NCI-H748 (cell line): ENCODE measurements at regions not wholly inside any gene's neighbourhood (a gene's known extent, or its start where the extent isn't known, plus 50 kb on each side); places are given as distances from the start of the nearest gene placed in this dataset.

Experiments
- DNase-seq: peaks from one replicate; lab custom pipeline; 2025; ENCODE audit not compliant: unreplicated experiment; lab: John Stamatoyannopoulos, UW

DNA sequence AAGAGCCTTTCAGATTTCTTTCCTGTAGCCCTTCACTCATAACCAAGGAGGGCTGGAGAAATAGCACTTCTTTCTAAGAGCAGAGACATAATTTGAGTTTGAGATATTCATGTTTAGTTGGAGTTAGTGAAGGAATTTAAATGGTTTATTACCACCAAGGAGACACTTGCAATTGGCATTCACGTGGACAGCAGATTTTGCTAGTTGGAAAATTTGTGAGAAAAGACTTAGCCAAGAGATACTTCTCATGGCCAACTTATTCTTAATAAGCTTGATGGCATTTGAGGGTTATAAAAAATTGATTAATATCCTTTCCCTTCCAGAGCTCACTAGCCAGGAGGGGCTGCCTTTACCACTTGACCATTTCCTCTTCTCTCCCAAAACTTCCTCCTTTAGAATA, 518.7 kb downstream of the TNS1 start:
- DNase-seq = no peak

GRCh38 chr2:217482056-217482710, 520.6 kb downstream of the TNS1 start:
- DNase-seq = no peak

GRCh38 chr2:217481577-217481976, 521.2 kb downstream of the TNS1 start:
- no peak for DNase-seq

GRCh38 chr2:217479566-217479965, 523.2 kb downstream of the TNS1 start:
- no peak for DNase-seq

DNA sequence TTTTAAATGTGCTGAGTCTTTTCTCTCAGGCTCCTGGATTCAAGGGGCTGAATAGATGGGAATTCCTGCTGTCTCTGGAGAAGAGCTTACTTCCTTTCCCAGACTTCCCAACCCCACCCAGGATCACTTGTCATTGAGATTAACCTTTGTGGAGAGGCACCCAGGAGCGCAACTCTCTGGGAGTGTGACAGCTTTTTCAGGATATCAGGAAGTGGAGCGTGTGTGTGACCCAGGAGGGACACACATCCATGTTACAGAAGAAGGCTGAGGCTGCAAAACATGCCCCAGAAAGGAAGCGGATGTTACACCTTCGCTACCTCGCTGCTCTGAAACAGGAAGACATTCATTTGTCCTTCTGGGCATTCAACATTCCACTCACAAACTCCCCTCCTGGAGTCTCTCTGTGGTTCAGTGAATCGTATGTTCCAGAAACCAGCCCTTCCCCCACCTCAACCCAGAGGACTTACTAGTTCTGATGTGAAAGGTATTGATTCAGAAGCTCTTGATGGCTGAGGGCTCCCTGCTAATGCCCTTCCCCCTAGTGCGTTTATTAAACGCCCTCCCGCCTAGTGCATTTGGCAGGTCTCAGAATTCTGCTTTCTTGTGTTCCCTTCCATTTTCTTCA, 523.9 kb downstream of the TNS1 start:
- DNase-seq = no peak

GRCh38 chr2:217477583-217477982, 525.2 kb downstream of the TNS1 start:
- DNase-seq = no peak

DNA sequence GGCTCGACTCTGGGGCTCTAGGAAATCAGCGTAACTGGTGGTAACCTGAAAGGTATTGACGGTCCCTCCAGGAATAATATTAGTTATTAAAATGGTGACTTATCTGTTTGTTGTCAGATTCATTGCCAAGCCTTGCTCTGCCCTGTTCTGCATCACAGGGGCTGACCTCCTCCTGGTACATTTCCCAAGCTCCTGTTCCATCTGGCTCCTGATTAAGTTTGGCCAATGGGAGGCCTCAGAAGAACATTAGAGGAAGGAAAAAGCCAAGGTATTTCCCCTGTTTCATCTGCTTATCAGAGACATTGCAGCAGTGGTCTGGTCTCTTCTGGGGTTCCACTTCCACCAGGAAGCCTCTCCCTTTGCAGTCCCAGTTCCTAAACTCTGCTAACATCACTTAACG, 527.0 kb downstream of the TNS1 start:
- no peak for DNase-seq

DNA sequence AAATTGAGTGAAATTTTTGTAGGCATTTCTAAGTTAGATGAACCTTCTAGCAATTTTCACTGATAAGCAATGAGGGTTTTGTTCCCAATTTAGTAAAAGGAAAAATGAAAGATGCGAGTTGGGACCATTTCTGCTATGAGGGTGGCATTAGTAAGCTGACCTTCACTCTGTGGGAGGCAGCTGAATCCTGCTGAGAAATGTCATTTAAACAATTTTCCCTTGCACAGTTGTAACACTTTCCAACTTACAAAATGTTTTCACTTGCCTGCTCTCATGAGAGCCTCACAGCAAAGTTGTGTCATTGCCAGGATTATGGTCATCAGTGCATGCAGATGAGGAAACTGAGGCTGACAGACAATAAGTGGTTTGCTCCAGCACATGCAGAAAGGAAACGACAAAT, 527.7 kb downstream of the TNS1 start:
- DNase-seq = no peak

DNA sequence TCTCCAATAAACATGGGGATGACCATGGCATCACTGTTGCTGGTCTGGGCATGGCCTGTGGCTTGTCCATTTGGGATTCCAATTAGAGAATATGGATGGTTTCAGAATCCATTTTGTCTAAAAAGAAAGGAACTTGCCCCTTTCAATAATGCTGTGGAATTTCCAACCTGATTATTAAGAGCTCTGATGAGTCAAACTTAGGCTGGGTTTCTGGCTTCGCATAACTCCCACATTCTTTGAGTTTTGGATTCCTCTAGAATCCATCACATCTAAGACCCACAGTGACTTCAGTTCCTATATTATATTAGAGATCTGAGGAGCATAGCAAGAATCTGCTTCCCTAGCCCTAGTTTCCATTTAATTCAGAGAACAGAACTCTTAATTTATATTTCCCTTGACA, 531.5 kb downstream of the TNS1 start:
- no peak for DNase-seq

DNA sequence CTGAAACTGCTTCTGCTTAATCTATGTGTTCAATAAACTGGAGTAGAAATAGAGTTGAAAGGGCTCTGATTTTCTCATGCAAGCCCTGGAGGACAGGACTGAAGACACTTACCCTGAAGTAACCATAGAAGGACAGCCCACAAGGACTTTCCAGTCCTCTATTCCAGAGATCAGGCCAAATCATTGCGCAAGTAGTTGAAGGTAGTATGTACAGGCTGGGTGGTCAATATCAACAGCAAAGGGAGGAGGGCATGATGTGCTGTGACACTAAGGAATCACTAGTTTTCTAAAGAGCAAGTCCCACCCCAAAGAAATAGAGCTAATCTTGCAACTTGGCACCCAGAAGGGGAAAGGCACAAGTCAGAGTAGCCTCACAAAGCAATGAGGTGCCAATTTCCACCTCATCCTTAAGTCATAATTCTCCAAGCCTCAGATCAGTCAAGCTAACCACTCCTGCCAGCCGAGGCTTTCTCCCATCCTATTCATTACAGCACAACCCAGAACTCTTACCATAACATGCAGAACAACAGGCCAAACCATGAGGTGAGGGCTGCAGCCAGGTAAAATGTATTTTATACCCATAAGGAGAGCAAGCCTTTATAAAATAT, 533.5 kb downstream of the TNS1 start:
- DNase-seq = no peak

GRCh38 chr2:217468042-217468830, 534.6 kb downstream of the TNS1 start:
- DNase-seq = no peak

DNA sequence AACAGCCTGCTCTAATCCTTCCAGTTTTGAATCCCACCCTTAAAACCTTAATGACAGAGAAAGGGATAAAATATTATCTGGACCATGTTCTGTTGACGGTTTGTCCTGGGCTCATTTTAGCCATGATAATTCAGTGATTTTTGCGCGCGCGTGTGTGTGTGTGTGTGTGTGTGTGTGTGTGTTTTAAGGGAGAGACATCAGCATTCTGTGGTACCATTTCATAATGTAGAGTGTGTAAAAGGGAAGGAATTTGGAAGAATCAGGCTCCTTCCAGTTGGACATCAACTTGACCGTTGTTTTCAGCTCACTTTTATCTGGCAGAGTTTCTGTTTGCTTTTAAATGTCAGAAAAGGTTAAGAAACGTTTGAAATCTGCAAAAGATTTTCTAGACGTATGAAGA, 535.5 kb downstream of the TNS1 start:
- no peak for DNase-seq

DNA sequence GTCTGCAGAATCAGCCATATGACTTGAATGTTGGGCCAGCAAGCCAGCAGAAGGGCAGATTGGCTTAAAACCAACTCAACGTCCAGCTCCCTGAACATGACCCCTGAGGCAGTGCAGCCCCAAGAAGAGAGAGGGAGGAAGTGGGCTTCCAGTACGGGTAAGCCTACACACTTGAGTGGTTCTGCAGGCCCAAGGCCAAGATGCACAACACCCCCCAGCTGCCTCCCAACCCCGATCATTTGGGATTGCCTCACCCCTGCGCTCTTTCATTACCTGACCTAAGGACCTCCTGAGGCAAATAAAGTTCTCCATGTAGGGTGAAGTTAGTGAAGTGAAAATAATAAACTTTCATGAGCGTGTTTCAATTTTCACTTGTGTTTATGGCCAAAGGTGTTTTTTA, 536.0 kb downstream of the TNS1 start:
- DNase-seq = no peak

- no peak for DNase-seq
These were observed 536.7 kb downstream of the TNS1 start for GRCh38 chr2:217466104-217466503.

- no peak for DNase-seq
These were observed 537.7 kb downstream of the TNS1 start for GRCh38 chr2:217465100-217465499.

DNA sequence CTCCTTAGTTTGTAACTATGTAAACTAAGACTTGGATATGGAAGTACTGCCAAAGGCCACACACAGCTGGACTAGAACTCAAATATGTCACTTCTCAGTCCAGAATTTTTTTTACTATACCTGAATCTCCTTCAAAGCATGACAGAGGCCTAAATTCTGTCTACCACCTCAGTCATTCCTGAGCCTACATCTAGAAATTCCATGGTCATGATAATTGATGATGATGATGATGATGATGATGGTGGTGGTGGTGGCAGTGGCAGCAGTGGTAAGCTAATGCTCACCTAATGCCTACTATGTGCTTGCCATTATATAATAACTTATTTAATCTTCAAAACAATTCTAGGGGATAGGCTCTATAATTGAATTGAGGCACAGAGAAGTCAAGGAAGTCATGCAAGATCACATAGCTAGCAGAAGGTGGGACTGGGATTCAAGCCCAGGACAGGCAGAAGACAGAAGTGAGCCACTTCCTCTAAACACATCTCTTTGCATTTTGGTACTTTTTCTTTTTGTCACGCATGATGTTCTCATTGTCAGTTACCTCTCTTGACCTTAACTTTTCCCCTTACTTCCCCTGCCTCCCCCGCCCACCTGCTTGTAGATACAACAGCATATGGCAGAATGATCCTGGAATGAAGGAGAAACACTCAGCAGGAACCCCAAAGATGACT, 539.3 kb downstream of the TNS1 start:
- DNase-seq = no peak

- no peak for DNase-seq
These were observed 540.7 kb downstream of the TNS1 start for GRCh38 chr2:217462121-217462520.

GRCh38 chr2:217461674-217462073, 541.1 kb downstream of the TNS1 start:
- no peak for DNase-seq

GRCh38 chr2:217459680-217460405, 543.0 kb downstream of the TNS1 start:
- no peak for DNase-seq

- no peak for DNase-seq
These were observed 543.8 kb downstream of the TNS1 start for GRCh38 chr2:217459016-217459415.

GRCh38 chr2:217456016-217456415, 546.8 kb downstream of the TNS1 start:
- no peak for DNase-seq
